Activated CD4-positive, alpha-beta T cell treated with anti-CD3 and anti-CD28 coated beads, Interleukin-2, amount 50 U/mL, for 24 hours (primary cell): ENCODE measurements at regions not wholly inside any gene's neighbourhood (a gene's known extent, or its start where the extent isn't known, plus 50 kb on each side); places are given as distances from the start of the nearest gene placed in this dataset.
A peak's percentile ranks its signal among the peaks of the same experiment; 100 is the strongest.

ENCODE experiments used
- DNase-seq, 2 donors: peaks; one replicate each; pipeline ENCODE4 v3.0.0-alpha.2; 2020; ENCODE audit warnings: low read depth in 1 of 2, low spot score in 1 of 2

GRCh38 chr2:204176306-204176705, 239.7 kb downstream of the ICOS start:
- DNase-seq: no peak

DNA sequence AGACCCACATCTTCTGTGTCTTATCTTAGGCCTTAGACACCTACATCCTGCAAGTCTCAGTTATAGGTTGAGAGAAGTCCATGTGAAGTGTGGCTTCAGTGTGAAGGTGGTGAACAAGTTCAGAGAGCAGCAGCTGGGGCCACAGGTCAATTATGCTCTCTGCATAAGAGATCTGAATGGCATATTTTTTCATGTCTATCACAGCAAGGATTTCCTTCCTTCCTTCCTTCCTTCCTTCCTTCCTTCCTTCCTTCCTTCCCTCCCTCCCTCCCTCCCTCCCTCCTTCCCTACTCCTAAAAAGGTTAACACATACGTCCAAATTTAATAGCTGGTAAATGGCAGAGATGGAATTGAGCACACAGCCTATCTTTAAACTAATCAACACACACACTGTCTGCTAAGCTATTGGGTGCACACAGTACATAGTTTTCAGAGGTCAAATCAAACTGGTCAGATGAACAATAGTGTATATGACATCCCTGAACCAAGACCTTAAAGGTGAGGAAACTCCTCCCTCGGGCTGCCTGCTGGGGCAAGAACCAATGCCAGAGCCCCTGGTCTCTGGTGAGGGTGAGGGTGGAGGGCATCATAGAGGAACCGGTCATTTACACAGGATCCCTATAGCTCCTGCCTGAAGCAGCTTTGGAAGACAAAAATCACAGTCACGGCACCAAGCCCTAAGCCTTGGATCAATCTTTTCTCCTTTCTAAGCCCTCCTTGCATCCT, 240.9 kb downstream of the ICOS start:
- DNase-seq: no peak

DNA sequence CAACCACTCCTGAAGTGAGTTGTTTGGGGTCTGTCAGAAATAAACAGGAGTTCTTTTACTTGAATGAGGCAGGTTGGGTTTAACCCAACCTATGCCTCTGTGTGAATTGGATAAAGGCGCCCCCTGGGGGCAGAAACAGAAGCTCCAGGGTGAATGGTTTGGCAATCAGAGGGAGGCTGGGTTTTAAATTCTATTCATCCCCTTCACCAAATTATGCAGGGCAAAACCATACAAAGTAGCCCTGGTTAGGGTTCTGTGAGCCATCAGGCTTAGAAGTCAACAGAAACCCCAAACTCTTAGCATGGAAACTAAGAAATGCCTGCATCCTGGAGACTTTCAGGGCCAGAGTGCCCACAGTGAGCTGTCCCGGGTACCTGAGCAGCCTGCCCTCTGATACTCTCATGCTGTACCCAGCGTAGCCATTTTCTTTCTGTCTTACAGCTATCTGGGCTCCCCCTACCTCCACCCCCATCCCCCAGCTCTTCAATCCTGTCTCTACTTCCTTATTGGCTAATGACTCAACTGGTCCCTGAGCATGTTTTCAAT, 241.5 kb downstream of the ICOS start:
- DNase-seq: peak; percentile 53 to 61

GRCh38 chr2:204180649-204181048, 244.1 kb downstream of the ICOS start:
- no peak for DNase-seq

GRCh38 chr2:204183608-204184007, 247.0 kb downstream of the ICOS start:
- DNase-seq: no peak

- no peak for DNase-seq
Measured at GRCh38 chr2:204184226-204184625, 247.7 kb downstream of the ICOS start.

DNA sequence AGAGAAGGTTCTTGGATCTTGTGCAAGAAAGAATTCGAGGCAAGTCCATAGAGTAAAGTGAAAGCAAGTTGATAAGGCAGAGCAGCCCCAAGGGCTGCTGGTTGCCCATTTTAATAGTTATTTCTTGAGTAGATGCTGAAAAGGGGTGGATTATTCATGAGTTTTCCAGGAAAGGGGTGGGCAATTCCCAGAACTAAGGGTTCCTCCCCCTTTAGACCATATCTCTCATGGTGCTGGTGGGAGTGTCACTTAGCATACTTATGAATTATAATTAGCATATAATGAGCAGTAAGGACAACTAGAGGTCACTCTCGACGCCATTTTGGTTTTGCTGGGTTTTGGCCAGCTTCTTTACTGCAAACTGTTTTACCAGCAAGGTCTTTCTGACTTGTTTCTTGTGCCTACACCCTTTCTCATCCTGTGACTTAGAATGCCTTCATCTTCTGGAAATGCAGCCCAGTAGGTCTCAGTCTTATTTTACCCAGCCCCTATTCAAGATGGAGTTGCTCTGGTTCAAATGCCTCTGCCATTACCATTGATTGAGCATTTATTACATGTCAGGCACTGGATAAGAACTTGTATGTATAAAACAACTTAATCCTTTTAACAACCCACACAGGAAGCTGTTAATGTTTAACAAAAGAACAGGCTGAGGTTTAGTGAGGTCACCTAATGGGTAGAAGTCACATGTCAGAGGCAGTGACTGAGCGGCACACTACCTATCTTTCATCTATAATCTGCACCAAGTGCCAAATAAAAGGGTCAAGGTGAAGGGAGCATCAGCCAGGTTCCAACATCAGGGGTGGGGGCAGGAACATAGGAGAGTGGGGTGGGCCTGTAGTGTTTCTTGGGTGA, 250.9 kb downstream of the ICOS start:
- DNase-seq: no peak

DNA sequence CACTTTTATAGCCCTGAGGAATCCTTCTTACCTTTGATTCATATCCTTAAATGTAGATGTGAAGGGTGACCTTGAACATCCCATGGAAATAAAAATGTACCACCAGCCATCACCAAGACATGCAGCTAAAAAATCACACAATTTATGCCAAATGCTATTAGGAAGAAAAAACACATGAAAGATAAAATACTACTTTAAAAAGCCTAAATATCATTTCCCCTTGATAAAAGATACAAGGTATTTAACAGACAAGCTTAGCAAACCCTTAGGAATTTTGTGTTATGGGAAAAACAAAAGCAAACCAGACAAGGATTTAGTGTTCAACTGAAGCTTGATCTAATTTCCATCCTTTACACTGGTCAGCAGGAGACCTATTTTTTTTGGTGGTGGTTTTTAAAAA, 255.0 kb downstream of the ICOS start:
- no peak for DNase-seq

DNA sequence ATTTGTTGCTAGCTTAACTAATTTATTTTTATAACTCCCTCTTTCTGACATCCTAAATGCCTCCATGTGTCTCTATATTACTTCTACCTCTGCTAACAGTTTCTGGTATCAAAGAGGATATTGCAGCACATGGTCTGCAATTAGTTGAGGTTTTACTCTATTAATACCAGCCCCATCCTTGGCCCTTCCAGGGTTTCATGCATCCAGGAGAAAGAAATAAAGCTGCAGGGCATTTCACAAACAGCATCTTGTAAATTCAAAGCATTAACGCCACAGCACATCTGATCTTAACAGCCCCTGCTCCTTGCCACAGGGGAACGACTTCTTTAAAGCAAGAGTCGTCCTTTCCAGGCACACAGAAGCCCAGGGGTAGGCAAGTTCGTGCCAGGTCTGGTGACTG, 258.9 kb downstream of the ICOS start:
- no peak for DNase-seq

GRCh38 chr2:204197336-204198005, 260.9 kb downstream of the ICOS start:
- DNase-seq: no peak

GRCh38 chr2:204199357-204199756, 262.8 kb downstream of the ICOS start:
- no peak for DNase-seq

- DNase-seq: no peak
Measured at GRCh38 chr2:204201507-204201906, 264.9 kb downstream of the ICOS start.

GRCh38 chr2:204202253-204202652, 265.7 kb downstream of the ICOS start:
- no peak for DNase-seq

GRCh38 chr2:204203704-204204103, 267.1 kb downstream of the ICOS start:
- DNase-seq: no peak

GRCh38 chr2:204205082-204205481, 268.5 kb downstream of the ICOS start:
- no peak for DNase-seq

GRCh38 chr2:204205538-204205937, 269.0 kb downstream of the ICOS start:
- DNase-seq: no peak

- no peak for DNase-seq
Measured at GRCh38 chr2:204207866-204208265, 271.3 kb downstream of the ICOS start.

- no peak for DNase-seq
Measured at GRCh38 chr2:204213588-204213987, 277.0 kb downstream of the ICOS start.

DNA sequence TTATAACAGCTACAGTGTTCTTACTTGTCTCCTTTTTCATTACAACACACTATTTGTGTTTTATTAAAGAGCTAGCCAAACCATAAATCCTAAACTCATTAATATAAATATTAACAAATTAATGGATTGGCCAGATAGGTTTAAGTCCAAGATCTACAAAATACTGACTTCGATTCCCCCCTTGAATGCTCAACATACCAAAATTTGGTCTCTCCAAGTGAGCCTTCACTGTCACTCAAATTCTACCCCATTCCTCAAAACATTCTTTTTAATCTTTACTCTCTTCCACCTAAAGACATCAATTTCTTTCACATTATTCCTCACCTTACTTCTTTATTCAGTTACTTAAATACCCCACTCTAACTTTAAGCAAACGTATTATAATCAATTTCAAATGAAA, 281.5 kb downstream of the ICOS start:
- DNase-seq: no peak

DNA sequence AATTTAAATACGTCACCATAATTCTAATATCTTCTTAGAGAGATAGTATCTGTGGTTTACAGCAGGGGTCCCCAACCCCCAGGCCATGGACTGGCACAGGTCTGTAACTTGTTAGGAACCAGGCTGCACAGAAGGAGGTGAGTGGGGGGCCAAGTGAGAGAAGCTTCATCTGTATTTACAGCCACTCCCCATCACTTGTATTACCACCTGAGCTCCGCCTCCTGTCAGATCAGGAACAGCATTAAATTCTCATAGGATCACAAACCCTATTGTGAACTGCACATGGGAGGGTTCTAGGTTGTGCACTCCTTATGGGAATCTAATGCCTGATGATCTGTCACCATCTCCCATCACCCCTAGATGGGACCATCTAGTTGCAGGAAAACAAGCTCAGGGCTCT, 282.6 kb downstream of the ICOS start:
- no peak for DNase-seq

DNA sequence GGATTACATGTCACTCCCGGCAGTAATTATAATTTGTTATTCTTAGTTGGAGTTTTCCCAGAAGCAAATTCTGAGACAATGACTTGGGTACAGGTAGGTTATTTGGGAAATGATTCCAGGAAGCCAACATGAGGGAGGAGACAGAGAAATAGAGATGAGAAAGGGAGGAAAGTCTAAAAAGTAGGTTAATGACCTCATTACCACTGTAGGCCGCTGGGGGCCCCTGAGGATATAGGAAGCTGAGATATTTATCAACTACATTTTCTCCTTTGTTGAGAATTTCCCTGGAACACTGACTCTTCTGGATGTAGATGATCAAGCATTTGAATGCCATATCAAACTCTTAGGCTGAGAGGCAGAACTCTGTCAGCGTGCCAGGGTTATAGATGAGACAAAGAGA, 284.3 kb downstream of the ICOS start:
- DNase-seq: no peak

DNA sequence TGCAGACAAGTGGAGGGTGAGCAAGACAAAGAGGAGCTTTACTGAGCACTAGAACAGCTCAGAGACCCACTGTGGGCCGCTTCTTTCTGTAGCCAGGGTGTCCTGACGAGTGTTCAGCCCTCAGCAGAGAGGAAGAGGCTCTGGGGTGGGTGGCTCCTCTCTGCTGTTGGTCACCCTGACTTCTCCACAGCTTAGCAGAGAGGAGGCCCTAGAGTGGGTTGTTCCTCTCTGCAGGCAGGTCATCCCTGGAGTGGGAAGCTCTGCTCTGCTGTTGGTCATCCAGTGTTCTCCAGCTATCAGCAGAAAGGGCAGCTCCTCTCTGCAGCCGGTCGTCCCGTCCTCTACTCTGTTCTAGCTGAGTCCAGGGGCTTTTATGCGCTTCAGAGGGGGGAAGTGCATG, 286.5 kb downstream of the ICOS start:
- no peak for DNase-seq
